OCI-LY7 (cell line): ENCODE measurements at regions not wholly inside any gene's neighbourhood (a gene's known extent, or its start where the extent isn't known, plus 50 kb on each side); places are given as distances from the start of the nearest gene placed in this dataset.

Experiments
- BruUV-seq: library from RNA; stranded (reverse); fragments of 400-500 nt; replicated peaks from 2 replicates; lab custom pipeline; 2021; lab: Mats Ljungman, UMichigan
- CTCF ChIA-PET: fragments of 300-600 bp; sonication (Branson Sonifier 250); formaldehyde crosslinking; loops from one replicate; lab custom pipeline; 2022; ENCODE audit warnings: antibody characterized with exemption; ENCODE audit not compliant: unreplicated experiment; lab: Charles Lee
- POLR2A ChIA-PET: fragments of 300-600 bp; sonication (Branson Sonifier 250); formaldehyde crosslinking; loops from one replicate; lab custom pipeline; 2022; ENCODE audit warnings: antibody characterized with exemption; lab: Charles Lee
- DNase-seq: peaks from one replicate; pipeline ENCODE4 v3.0.0-alpha.2; 2015; ENCODE audit warnings: low spot score
- H2AFZ ChIP-seq: fragments of 200-600 bp; sonication (generic), shearing (Covaris generic); 2 replicates; pipeline ENCODE4 v1.6.1; 2014; ENCODE audit warnings: mild to moderate bottlenecking, antibody characterized with exemption, low read length, moderate library complexity
- H3K27ac ChIP-seq: fragments of 200-600 bp; sonication (generic); 2 replicates; pipeline ENCODE4 v1.5.1; 2014; ENCODE audit warnings: mixed run types, low read depth, mild to moderate bottlenecking, moderate library complexity, low read length, inconsistent platforms; ENCODE audit not compliant: poor library complexity, severe bottlenecking
- H3K36me3 ChIP-seq: fragments of 200-600 bp; sonication (generic); 2 replicates; pipeline ENCODE4 v1.6.1; 2014; ENCODE audit warnings: mild to moderate bottlenecking, antibody characterized with exemption, low read length, moderate library complexity, mixed read lengths; ENCODE audit not compliant: insufficient read depth
- H3K4me1 ChIP-seq: fragments of 200-600 bp; sonication (generic); 2 replicates; pipeline ENCODE4 v1.5.1; 2014; ENCODE audit warnings: mild to moderate bottlenecking, low read length; ENCODE audit not compliant: insufficient read depth, poor library complexity, severe bottlenecking
- H3K4me2 ChIP-seq: fragments of 200-600 bp; sonication (generic); 2 replicates; pipeline ENCODE4 v1.6.1; 2014; ENCODE audit warnings: mild to moderate bottlenecking, low read length
- H3K4me3 ChIP-seq: fragments of 200-600 bp; sonication (generic); 2 replicates; pipeline ENCODE4 v1.5.1; 2014; ENCODE audit warnings: mild to moderate bottlenecking, low read depth, low read length; ENCODE audit not compliant: poor library complexity, severe bottlenecking
- H3K79me2 ChIP-seq: fragments of 200-600 bp; sonication (generic); 2 replicates; pipeline ENCODE4 v1.6.1; 2016; ENCODE audit warnings: low read depth, mild to moderate bottlenecking, low read length, moderate library complexity, mixed read lengths; ENCODE audit not compliant: insufficient read depth
- H3K9me2 ChIP-seq: fragments of 200-600 bp; sonication (generic); 2 replicates; pipeline ENCODE4 v1.6.1; 2016; ENCODE audit warnings: mild to moderate bottlenecking, low read length, mixed read lengths; ENCODE audit not compliant: insufficient read depth
- H3K9me3 ChIP-seq: fragments of 200-600 bp; sonication (generic); 2 replicates; pipeline ENCODE4 v1.6.1; 2014; ENCODE audit warnings: mild to moderate bottlenecking, mixed run types, low read length, mixed read lengths
- H4K20me1 ChIP-seq: fragments of 200-600 bp; sonication (generic); 2 replicates; pipeline ENCODE4 v1.6.1; 2014; ENCODE audit warnings: mild to moderate bottlenecking, antibody characterized with exemption, low read length, moderate library complexity, mixed read lengths; ENCODE audit not compliant: insufficient read depth
- CTCF ChIP-seq: fragments of 200-600 bp; sonication (generic); conservative IDR thresholded peaks from 2 replicates; pipeline ENCODE4 v1.5.1; 2014; ENCODE audit warnings: mild to moderate bottlenecking, antibody characterized with exemption, low read length, moderate library complexity, mixed read lengths
- EZH2phosphoT487 ChIP-seq: fragments of 200-600 bp; sonication (generic); IDR thresholded peaks from 2 replicates; pipeline ENCODE4 v1.6.1; 2018; ENCODE audit warnings: low read depth, borderline replicate concordance, mild to moderate bottlenecking, mixed run types, antibody characterized with exemption, low read length, moderate library complexity, mixed read lengths
- intact Hi-C: fragments of 100-400 bp; cut with micrococcal nuclease; formaldehyde crosslinking; loops from one replicate; pipeline ENCODE4 v1.10.0; 2022; ENCODE audit not compliant: unreplicated experiment

- Histone ChIP-seq H4K20me1 (no peaks in the 10 kb centered on the region), H3K4me1 (no peaks in the 10 kb centered on the region), H3K9me3 (no peaks in the 10 kb centered on the region), H3K36me3 (no peaks in the 10 kb centered on the region), H2AFZ (no peak overlapping the region), H3K4me2 (no peak overlapping the region), H3K9me2 (no peaks in the 10 kb centered on the region), H3K4me3 (no peak overlapping the region), H3K79me2 (no peaks in the 10 kb centered on the region), H3K27ac (no peak overlapping the region)
- POLR2A ChIA-PET, result no interaction called here
- TF ChIP-seq CTCF (no peak), EZH2phosphoT487 (no peak)
- CTCF ChIA-PET, result no interaction called here
- no peak for DNase-seq
- no TSS peak for BruUV-seq
- intact Hi-C loops, result loop anchor here (10.0 kb wide), 1 partner anchor 63 kb away; no protein-coding TSS in a partner anchor
Measured at GRCh38 chr13:109401891-109402290, 384.5 kb downstream of the IRS2 start.

DNA sequence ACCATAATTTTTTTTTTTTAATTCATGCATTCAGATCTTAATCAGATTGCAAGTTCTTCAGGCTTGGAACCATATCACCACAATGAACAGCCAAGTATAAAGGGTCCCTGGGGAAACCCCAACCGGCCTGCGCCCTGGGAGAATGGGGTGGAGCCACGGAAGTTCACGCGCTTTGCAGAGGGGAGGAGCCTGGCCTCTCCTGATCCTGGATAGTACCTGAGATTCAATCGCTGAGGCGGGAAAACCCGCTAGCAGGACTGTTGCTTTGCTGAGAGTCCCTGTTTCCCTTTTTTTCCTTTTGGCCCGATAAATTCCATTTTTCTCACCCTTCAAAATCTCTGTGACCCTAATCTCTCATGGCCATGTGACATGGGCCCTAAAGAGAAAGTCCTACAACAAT, 385.1 kb downstream of the IRS2 start:
- H3K4me2 ChIP-seq, result no peak overlapping the region
- H3K27ac ChIP-seq, result no peak overlapping the region
- no peaks in the 10 kb centered on the region for H3K36me3 ChIP-seq
- H3K79me2 ChIP-seq, result no peaks in the 10 kb centered on the region
- DNase-seq, result no peak
- no peaks in the 10 kb centered on the region for H3K9me2 ChIP-seq
- intact Hi-C loops, result loop anchor here (10.0 kb wide), 1 partner anchor 63 kb away; no protein-coding TSS in a partner anchor
- POLR2A ChIA-PET, result no interaction called here
- H4K20me1 ChIP-seq, result no peaks in the 10 kb centered on the region
- CTCF ChIA-PET, result no interaction called here
- no TSS peak for BruUV-seq
- no peaks in the 10 kb centered on the region for H3K4me1 ChIP-seq
- H3K4me3 ChIP-seq, result no peak overlapping the region
- no peak for TF ChIP-seq CTCF
- TF ChIP-seq EZH2phosphoT487, result no peak
- no peak overlapping the region for H2AFZ ChIP-seq
- no peaks in the 10 kb centered on the region for H3K9me3 ChIP-seq

- no peaks in the 10 kb centered on the region for H4K20me1 ChIP-seq
- no peaks in the 10 kb centered on the region for H3K4me1 ChIP-seq
- H3K9me3 ChIP-seq, result no peaks in the 10 kb centered on the region
- H2AFZ ChIP-seq, result no peak overlapping the region
- ChIA-PET POLR2A (no interaction called here), CTCF (no interaction called here)
- intact Hi-C loops, result loop anchor here (10.0 kb wide), 1 partner anchor 64 kb away; no protein-coding TSS in a partner anchor
- H3K79me2 ChIP-seq, result no peaks in the 10 kb centered on the region
- DNase-seq, result no peak
- no peak overlapping the region for H3K4me2 ChIP-seq
- H3K4me3 ChIP-seq, result no peak overlapping the region
- no peaks in the 10 kb centered on the region for H3K36me3 ChIP-seq
- TF ChIP-seq EZH2phosphoT487 (no peak), CTCF (no peak)
- H3K9me2 ChIP-seq, result no peaks in the 10 kb centered on the region
- no peak overlapping the region for H3K27ac ChIP-seq
- no TSS peak for BruUV-seq
Measured at GRCh38 chr13:109400624-109401257, 385.6 kb downstream of the IRS2 start.
